ENCODE measurements at regions not wholly inside any gene's neighbourhood (a gene's known extent, or its start where the extent isn't known, plus 50 kb on each side); places are given as distances from the start of the nearest gene placed in this dataset.

DNA sequence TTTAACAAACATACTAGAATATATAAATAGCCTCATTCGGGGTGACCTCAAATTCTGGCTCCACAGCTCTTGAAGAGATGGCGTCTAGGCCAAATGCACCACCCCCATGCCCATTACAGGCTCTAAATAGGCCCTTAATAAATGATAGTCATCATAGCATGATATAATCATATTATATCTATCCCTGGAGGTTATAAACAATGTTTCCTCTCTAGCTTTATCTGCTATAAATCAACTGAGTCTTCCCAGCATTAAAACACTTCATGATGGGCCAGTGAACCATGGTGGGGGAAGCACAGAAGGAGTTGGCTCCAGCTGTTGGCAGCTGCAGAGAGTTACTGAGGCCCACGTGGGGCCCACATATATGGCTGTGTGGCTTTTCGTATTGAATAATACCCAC lies 214.9 kb upstream of the MPHOSPH6 start:
- Histone ChIP-seq H3K27ac (ENCODE audit: insufficient read depth, low read length) (no peak overlapping the region), H4K20me1 (ENCODE audit: control insufficient read depth, extremely low read depth, insufficient read depth, low read length) (no peaks in the 10 kb centered on the region), H3K4me2 (ENCODE audit: extremely low read depth, insufficient read depth, low read length) (no peak overlapping the region), H3K9ac (ENCODE audit: insufficient read depth, low read length) (no peak overlapping the region), H3K27me3 (ENCODE audit: control insufficient read depth, insufficient read depth, low read length) (no peaks in the 10 kb centered on the region), H3K36me3 (ENCODE audit: control insufficient read depth, insufficient read depth, low read length) (no peaks in the 10 kb centered on the region), H3K9me3 (ENCODE audit: control insufficient read depth, insufficient read depth, low read depth, low read length) (no peaks in the 10 kb centered on the region), H3K4me1 (ENCODE audit: control insufficient read depth, extremely low read depth, insufficient read depth, low read length) (no peaks in the 10 kb centered on the region), H3K4me3 (replicated peaks in 1 of 4; ENCODE audit: control extremely low read depth in 1 of 4, insufficient read depth in 1 of 4, low read depth in 3 of 4, low read length in 4 of 4) (no peak overlapping the region), H2AFZ (ENCODE audit: low read length) (no peak overlapping the region), H3K79me2 (ENCODE audit: control insufficient read depth, insufficient read depth, low read length) (no peaks in the 10 kb centered on the region)
- TF ChIP-seq, protein P1, sequence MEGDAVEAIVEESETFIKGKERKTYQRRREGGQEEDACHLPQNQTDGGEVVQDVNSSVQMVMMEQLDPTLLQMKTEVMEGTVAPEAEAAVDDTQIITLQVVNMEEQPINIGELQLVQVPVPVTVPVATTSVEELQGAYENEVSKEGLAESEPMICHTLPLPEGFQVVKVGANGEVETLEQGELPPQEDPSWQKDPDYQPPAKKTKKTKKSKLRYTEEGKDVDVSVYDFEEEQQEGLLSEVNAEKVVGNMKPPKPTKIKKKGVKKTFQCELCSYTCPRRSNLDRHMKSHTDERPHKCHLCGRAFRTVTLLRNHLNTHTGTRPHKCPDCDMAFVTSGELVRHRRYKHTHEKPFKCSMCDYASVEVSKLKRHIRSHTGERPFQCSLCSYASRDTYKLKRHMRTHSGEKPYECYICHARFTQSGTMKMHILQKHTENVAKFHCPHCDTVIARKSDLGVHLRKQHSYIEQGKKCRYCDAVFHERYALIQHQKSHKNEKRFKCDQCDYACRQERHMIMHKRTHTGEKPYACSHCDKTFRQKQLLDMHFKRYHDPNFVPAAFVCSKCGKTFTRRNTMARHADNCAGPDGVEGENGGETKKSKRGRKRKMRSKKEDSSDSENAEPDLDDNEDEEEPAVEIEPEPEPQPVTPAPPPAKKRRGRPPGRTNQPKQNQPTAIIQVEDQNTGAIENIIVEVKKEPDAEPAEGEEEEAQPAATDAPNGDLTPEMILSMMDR (conservative IDR thresholded peaks at IDR 0.05 in 1 of 2, IDR thresholded peaks at IDR 0.05 in 1 of 2; ENCODE audit: low read depth in 1 of 2, low read length in 2 of 2), result no peak
- TF ChIP-seq EZH2 (IDR thresholded peaks at IDR 0.05; ENCODE audit: low read length, missing control alignments), result no peak
- DNase-seq (ENCODE audit: low read depth in 2 of 2), result no peak

DNA sequence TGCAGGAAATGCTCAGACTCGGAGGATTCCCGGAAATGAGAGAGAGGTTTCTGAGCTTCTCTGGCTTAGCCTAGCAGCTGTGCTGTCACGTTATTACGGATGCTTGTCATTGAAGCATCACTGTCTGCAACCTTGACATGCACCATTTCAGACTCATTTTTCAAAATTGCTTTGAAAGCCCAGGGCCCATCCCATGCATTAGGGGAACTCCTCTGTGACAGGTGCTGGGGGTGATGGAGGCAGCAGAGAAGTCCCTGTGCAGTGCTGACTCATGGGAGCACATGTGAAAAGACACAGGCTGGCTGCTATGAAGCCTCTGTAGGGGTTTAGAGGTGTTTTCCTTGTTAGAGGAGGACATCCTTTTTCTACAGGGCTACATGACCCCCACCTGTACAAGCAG lies 214.0 kb upstream of the MPHOSPH6 start:
- H3K4me1 ChIP-seq (ENCODE audit: control insufficient read depth, extremely low read depth, insufficient read depth, low read length), result no peaks in the 10 kb centered on the region
- no peak overlapping the region for H3K27ac ChIP-seq (ENCODE audit: insufficient read depth, low read length)
- no peaks in the 10 kb centered on the region for H3K36me3 ChIP-seq (ENCODE audit: control insufficient read depth, insufficient read depth, low read length)
- no peak overlapping the region for H3K4me3 ChIP-seq (replicated peaks in 1 of 4; ENCODE audit: control extremely low read depth in 1 of 4, insufficient read depth in 1 of 4, low read depth in 3 of 4, low read length in 4 of 4)
- H3K79me2 ChIP-seq (ENCODE audit: control insufficient read depth, insufficient read depth, low read length), result no peaks in the 10 kb centered on the region
- H2AFZ ChIP-seq (ENCODE audit: low read length), result no peak overlapping the region
- H3K27me3 ChIP-seq (ENCODE audit: control insufficient read depth, insufficient read depth, low read length), result no peaks in the 10 kb centered on the region
- H4K20me1 ChIP-seq (ENCODE audit: control insufficient read depth, extremely low read depth, insufficient read depth, low read length), result no peaks in the 10 kb centered on the region
- TF ChIP-seq, protein P1 (conservative IDR thresholded peaks at IDR 0.05 in 1 of 2, IDR thresholded peaks at IDR 0.05 in 1 of 2; ENCODE audit: low read depth in 1 of 2, low read length in 2 of 2), result no peak
- TF ChIP-seq EZH2 (IDR thresholded peaks at IDR 0.05; ENCODE audit: low read length, missing control alignments), result no peak
- H3K9me3 ChIP-seq (ENCODE audit: control insufficient read depth, insufficient read depth, low read depth, low read length), result no peaks in the 10 kb centered on the region
- H3K4me2 ChIP-seq (ENCODE audit: extremely low read depth, insufficient read depth, low read length), result no peak overlapping the region
- no peak overlapping the region for H3K9ac ChIP-seq (ENCODE audit: insufficient read depth, low read length)
- DNase-seq (ENCODE audit: low read depth in 2 of 2), result no peak

DNA sequence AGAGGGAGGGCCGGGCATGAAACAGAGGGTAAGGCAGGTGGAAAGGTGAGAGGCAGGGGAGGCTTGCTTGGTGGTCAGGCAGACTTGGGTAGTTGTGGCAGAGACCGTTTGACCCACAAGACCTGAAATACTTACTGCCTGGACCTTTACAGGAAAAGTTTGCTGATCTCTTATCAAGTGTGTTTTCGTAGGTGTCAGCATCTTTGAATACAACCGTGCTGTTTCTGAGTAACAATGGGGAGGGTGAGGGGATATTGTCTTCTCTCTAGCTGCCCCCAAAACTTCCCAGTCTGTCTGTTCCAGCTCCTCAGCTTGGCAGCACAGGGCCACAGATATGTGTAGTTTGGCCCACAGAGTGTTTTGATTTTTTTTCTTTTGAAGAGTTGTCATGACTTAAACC lies 212.5 kb upstream of the MPHOSPH6 start:
- Histone ChIP-seq H3K9ac (ENCODE audit: insufficient read depth, low read length) (no peak overlapping the region), H3K4me3 (replicated peaks in 1 of 4; ENCODE audit: control extremely low read depth in 1 of 4, insufficient read depth in 1 of 4, low read depth in 3 of 4, low read length in 4 of 4) (no peak overlapping the region), H3K4me1 (ENCODE audit: control insufficient read depth, extremely low read depth, insufficient read depth, low read length) (no peaks in the 10 kb centered on the region), H3K4me2 (ENCODE audit: extremely low read depth, insufficient read depth, low read length) (no peak overlapping the region), H3K36me3 (ENCODE audit: control insufficient read depth, insufficient read depth, low read length) (no peaks in the 10 kb centered on the region), H3K9me3 (ENCODE audit: control insufficient read depth, insufficient read depth, low read depth, low read length) (no peaks in the 10 kb centered on the region), H4K20me1 (ENCODE audit: control insufficient read depth, extremely low read depth, insufficient read depth, low read length) (no peaks in the 10 kb centered on the region), H2AFZ (ENCODE audit: low read length) (no peak overlapping the region), H3K27me3 (ENCODE audit: control insufficient read depth, insufficient read depth, low read length) (no peaks in the 10 kb centered on the region), H3K27ac (ENCODE audit: insufficient read depth, low read length) (no peak overlapping the region), H3K79me2 (ENCODE audit: control insufficient read depth, insufficient read depth, low read length) (no peaks in the 10 kb centered on the region)
- TF ChIP-seq, protein P1 (conservative IDR thresholded peaks at IDR 0.05 in 1 of 2, IDR thresholded peaks at IDR 0.05 in 1 of 2; ENCODE audit: low read depth in 1 of 2, low read length in 2 of 2), result no peak
- TF ChIP-seq EZH2 (IDR thresholded peaks at IDR 0.05; ENCODE audit: low read length, missing control alignments), result no peak
- no peak for DNase-seq (ENCODE audit: low read depth in 2 of 2)

Data from fibroblast of lung (primary cell).